ENCODE measurements at regions not wholly inside any gene's neighbourhood (a gene's known extent, or its start where the extent isn't known, plus 50 kb on each side); places are given as distances from the start of the nearest gene placed in this dataset.
"Not testable (repeated sequence)": the region's sequence is repeated elsewhere in the genome, so short reads cannot be mapped to it uniquely, and the experiment has no call there.

DNA sequence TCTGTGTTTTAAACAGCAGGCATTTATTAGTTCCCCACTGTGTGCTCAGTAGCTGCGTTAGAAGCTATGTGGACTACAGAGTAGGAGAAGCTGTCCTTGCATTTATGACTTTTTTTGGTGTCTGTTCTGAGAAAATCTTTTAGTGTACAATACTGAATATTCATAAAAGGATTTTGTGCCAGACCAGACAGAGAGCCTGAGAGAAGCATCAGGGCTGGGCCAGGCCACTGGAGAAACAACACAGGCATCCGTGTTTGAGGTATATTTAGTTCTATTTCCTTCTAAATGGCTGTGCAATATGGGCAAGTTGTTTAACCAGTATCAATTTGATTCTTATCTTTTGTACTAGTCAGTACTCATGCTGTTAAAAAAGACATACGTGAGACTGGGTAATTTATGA is 182.8 kb downstream of the SH2D4B start:
- no peak overlapping the region for H3K4me3 ChIP-seq (replicated peaks; ENCODE audit: low read depth, low read length)
- DNase-seq (ENCODE audit: low read depth) = no peak
- TF ChIP-seq, protein P1, sequence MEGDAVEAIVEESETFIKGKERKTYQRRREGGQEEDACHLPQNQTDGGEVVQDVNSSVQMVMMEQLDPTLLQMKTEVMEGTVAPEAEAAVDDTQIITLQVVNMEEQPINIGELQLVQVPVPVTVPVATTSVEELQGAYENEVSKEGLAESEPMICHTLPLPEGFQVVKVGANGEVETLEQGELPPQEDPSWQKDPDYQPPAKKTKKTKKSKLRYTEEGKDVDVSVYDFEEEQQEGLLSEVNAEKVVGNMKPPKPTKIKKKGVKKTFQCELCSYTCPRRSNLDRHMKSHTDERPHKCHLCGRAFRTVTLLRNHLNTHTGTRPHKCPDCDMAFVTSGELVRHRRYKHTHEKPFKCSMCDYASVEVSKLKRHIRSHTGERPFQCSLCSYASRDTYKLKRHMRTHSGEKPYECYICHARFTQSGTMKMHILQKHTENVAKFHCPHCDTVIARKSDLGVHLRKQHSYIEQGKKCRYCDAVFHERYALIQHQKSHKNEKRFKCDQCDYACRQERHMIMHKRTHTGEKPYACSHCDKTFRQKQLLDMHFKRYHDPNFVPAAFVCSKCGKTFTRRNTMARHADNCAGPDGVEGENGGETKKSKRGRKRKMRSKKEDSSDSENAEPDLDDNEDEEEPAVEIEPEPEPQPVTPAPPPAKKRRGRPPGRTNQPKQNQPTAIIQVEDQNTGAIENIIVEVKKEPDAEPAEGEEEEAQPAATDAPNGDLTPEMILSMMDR (IDR thresholded peaks at IDR 0.05; ENCODE audit: low read length, missing control alignments) = no peak

- not testable (repeated sequence) for H3K4me3 ChIP-seq (replicated peaks; ENCODE audit: low read depth, low read length); DNase-seq (ENCODE audit: low read depth)
These were observed 190.7 kb downstream of the SH2D4B start for GRCh38 chr10:80728354-80728753.

DNA sequence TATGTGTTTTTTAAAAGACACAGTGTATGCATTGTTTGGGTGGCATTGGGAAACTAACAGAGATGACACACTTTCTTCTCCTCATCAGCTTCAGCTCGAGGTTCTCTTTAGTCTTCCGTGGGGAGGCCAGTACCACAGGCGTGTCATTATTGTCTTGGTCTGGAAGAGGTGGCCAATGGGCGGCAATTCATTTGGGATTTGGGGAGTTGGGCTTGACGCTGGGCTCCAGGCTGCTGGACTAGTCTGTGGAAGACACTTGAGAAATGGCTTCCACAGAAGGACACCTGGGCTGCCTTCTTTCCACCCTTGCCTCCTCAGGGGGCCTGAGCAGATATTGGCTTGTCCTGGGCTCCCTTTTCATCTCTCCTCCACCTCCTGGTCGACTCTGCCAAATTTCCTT is 192.2 kb downstream of the SH2D4B start:
- no peak for DNase-seq (ENCODE audit: low read depth)
- TF ChIP-seq, protein P1 (IDR thresholded peaks at IDR 0.05; ENCODE audit: low read length, missing control alignments) = no peak
- H3K4me3 ChIP-seq (replicated peaks; ENCODE audit: low read depth, low read length) = no peak overlapping the region

- H3K4me3 ChIP-seq (replicated peaks; ENCODE audit: low read depth, low read length) = no peak overlapping the region
- no peak for DNase-seq (ENCODE audit: low read depth)
- TF ChIP-seq, protein P1 (IDR thresholded peaks at IDR 0.05; ENCODE audit: low read length, missing control alignments) = no peak
These were observed 192.8 kb downstream of the SH2D4B start for GRCh38 chr10:80730522-80730921.

DNA sequence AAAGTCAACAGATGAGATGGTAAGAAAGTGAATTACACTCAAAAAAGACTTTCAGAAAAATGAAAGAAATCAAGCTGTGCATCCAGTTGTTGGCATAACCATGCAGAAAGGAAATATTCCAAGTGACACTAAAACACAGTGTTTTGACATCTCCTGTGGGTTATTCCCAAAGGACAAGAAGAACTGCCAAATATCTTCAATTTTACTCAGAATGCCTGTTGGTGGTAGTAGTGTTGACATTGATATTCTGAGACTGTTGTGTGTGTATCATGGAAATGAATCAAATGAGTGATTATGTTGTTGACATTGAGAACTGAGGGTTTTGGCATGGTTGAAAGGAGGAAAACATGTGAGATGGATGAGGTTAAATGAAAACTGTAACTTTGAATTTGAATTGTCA is 196.9 kb downstream of the SH2D4B start:
- H3K4me3 ChIP-seq (replicated peaks; ENCODE audit: low read depth, low read length) = no peak overlapping the region
- DNase-seq (ENCODE audit: low read depth) = no peak
- TF ChIP-seq, protein P1 (IDR thresholded peaks at IDR 0.05; ENCODE audit: low read length, missing control alignments) = no peak

- H3K4me3 ChIP-seq (replicated peaks; ENCODE audit: low read depth, low read length) = no peak overlapping the region
- DNase-seq (ENCODE audit: low read depth) = no peak
- TF ChIP-seq, protein P1 (IDR thresholded peaks at IDR 0.05; ENCODE audit: low read length, missing control alignments) = no peak
These were observed 199.5 kb downstream of the SH2D4B start for GRCh38 chr10:80737209-80737608.

- no peak for DNase-seq (ENCODE audit: low read depth)
- no peak overlapping the region for H3K4me3 ChIP-seq (replicated peaks; ENCODE audit: low read depth, low read length)
- TF ChIP-seq, protein P1 (IDR thresholded peaks at IDR 0.05; ENCODE audit: low read length, missing control alignments) = no peak
These were observed 201.6 kb downstream of the SH2D4B start for GRCh38 chr10:80739328-80739727.
